ENCODE measurements at regions not wholly inside any gene's neighbourhood (a gene's known extent, or its start where the extent isn't known, plus 50 kb on each side); places are given as distances from the start of the nearest gene placed in this dataset.

GRCh38 chr6:19156443-19156842 lies 680.7 kb upstream of the ID4 start:
- H3K27ac ChIP-seq (ENCODE audit: low read depth, low read length) = no peak overlapping the region
- 87 to 97% methylated on average over 2 of the region's 2 CpGs for WGBS, 2 experiments (ENCODE audit: insufficient coverage in 1 of 2, insufficient read length in 1 of 2)
- no peak overlapping the region for H3K27ac Mint-ChIP-seq
- no peak for TF ChIP-seq CTCF (conservative IDR thresholded peaks at IDR 0.05)
- H3K4me1 Mint-ChIP-seq = no peaks in the 10 kb centered on the region
- H3K4me3 Mint-ChIP-seq = no peak overlapping the region
- H3K27me3 Mint-ChIP-seq (ENCODE audit: insufficient read depth) = no peaks in the 10 kb centered on the region
- no peaks in the 10 kb centered on the region for H3K9me3 ChIP-seq (ENCODE audit: control insufficient read depth, low read length)
- DNase-seq = no peak
- no peaks in the 10 kb centered on the region for H3K36me3 ChIP-seq (ENCODE audit: control insufficient read depth, insufficient read depth, low read length)
- peaks cover 4% of the 10 kb centered on the region for H3K4me1 ChIP-seq (ENCODE audit: control insufficient read depth, insufficient read depth, low read length)
- H3K9ac ChIP-seq (ENCODE audit: extremely low read depth, low read length, poor library complexity, severe bottlenecking) = no peak overlapping the region
- H3K36me3 Mint-ChIP-seq (ENCODE audit: low read depth) = no peaks in the 10 kb centered on the region
- no peaks in the 10 kb centered on the region for H3K9me3 Mint-ChIP-seq
- no peaks in the 10 kb centered on the region for H3K27me3 ChIP-seq (ENCODE audit: control insufficient read depth, insufficient read depth, low read length, poor library complexity, severe bottlenecking)
- H3K4me3 ChIP-seq (ENCODE audit: low read length) = no peak overlapping the region

DNA sequence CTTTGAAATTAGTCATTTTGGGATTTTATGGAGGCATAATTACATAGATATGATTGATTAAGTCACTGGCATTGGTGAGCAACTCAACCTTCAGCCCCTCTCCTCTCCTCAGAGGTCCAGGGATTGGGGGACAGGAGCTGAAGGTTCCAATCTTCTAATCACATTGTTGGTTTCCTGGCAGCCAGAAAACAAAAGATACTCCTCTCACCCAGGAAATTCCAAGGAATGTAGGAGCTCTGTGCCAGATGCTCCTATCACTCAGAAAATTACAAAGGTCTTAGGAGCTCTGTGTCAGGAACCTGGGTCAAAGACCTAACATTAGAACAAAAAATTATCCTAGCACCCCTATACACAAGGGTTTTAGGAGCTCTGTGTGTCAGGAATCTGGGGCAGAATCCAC lies 679.7 kb upstream of the ID4 start:
- Mint-ChIP-seq H3K36me3 (ENCODE audit: low read depth) (no peaks in the 10 kb centered on the region), H3K4me3 (no peak overlapping the region), H3K27ac (no peak overlapping the region), H3K9me3 (no peaks in the 10 kb centered on the region), H3K4me1 (no peaks in the 10 kb centered on the region), H3K27me3 (ENCODE audit: insufficient read depth) (no peaks in the 10 kb centered on the region)
- H3K4me3 ChIP-seq (ENCODE audit: low read length) = no peak overlapping the region
- peaks cover 4% of the 10 kb centered on the region for H3K4me1 ChIP-seq (ENCODE audit: control insufficient read depth, insufficient read depth, low read length)
- H3K9ac ChIP-seq (ENCODE audit: extremely low read depth, low read length, poor library complexity, severe bottlenecking) = no peak overlapping the region
- DNase-seq = no peak
- no peak overlapping the region for H3K27ac ChIP-seq (ENCODE audit: low read depth, low read length)
- TF ChIP-seq CTCF (conservative IDR thresholded peaks at IDR 0.05) = no peak
- no peaks in the 10 kb centered on the region for H3K36me3 ChIP-seq (ENCODE audit: control insufficient read depth, insufficient read depth, low read length)
- H3K9me3 ChIP-seq (ENCODE audit: control insufficient read depth, low read length) = no peaks in the 10 kb centered on the region
- H3K27me3 ChIP-seq (ENCODE audit: control insufficient read depth, insufficient read depth, low read length, poor library complexity, severe bottlenecking) = no peaks in the 10 kb centered on the region

- WGBS, 2 experiments (ENCODE audit: insufficient coverage in 1 of 2, insufficient read length in 1 of 2) = 88% methylated on average over 1 of the region's 1 CpG; no CpG with 5 or more reads in 1 of the 2 experiments
- Mint-ChIP-seq H3K4me3 (no peak overlapping the region), H3K27ac (no peak overlapping the region)
Measured at GRCh38 chr6:19158586-19158985, 678.6 kb upstream of the ID4 start.

More at GRCh38 chr6:19158586-19158985, 678.6 kb upstream of the ID4 start:
- H3K4me1 Mint-ChIP-seq = no peaks in the 10 kb centered on the region
- no peaks in the 10 kb centered on the region for H3K27me3 Mint-ChIP-seq (ENCODE audit: insufficient read depth)
- no peaks in the 10 kb centered on the region for H3K36me3 Mint-ChIP-seq (ENCODE audit: low read depth)
- no peak overlapping the region for H3K4me3 ChIP-seq (ENCODE audit: low read length)
- no peaks in the 10 kb centered on the region for H3K9me3 Mint-ChIP-seq
- DNase-seq = no peak
- H3K9ac ChIP-seq (ENCODE audit: extremely low read depth, low read length, poor library complexity, severe bottlenecking) = no peak overlapping the region
- no peaks in the 10 kb centered on the region for H3K36me3 ChIP-seq (ENCODE audit: control insufficient read depth, insufficient read depth, low read length)
- H3K9me3 ChIP-seq (ENCODE audit: control insufficient read depth, low read length) = no peaks in the 10 kb centered on the region
- H3K27ac ChIP-seq (ENCODE audit: low read depth, low read length) = no peak overlapping the region
- no peak for TF ChIP-seq CTCF (conservative IDR thresholded peaks at IDR 0.05)
- no peaks in the 10 kb centered on the region for H3K27me3 ChIP-seq (ENCODE audit: control insufficient read depth, insufficient read depth, low read length, poor library complexity, severe bottlenecking)
- peaks cover 6% of the 10 kb centered on the region for H3K4me1 ChIP-seq (ENCODE audit: control insufficient read depth, insufficient read depth, low read length)

Measured in endodermal cell (in vitro differentiated cells).